A673 (cell line): ENCODE measurements at regions not wholly inside any gene's neighbourhood (a gene's known extent, or its start where the extent isn't known, plus 50 kb on each side); places are given as distances from the start of the nearest gene placed in this dataset.

Experiments used
- CTCF ChIP-seq: fragments of 300-800, 200-600 bp; sonication (generic); conservative IDR thresholded peaks from 2 replicates; pipeline ENCODE4 v1.5.1; 2017; ENCODE audit warnings: low read depth, mild to moderate bottlenecking, antibody characterized with exemption, low read length, moderate library complexity, mixed read lengths
- EZH2 ChIP-seq: fragments of 200-600 bp; sonication (generic); IDR thresholded peaks from 2 replicates; pipeline ENCODE4 v1.6.1; 2017; ENCODE audit warnings: borderline replicate concordance, low read depth, mild to moderate bottlenecking, mixed read lengths, antibody characterized with exemption, low read length; ENCODE audit not compliant: poor library complexity, severe bottlenecking

- TF ChIP-seq CTCF (no peak), EZH2 (no peak)
Measured at GRCh38 chr1:30575066-30575465, 148.3 kb downstream of the MATN1 start.
